ENCODE measurements at regions not wholly inside any gene's neighbourhood (a gene's known extent, or its start where the extent isn't known, plus 50 kb on each side); places are given as distances from the start of the nearest gene placed in this dataset.

DNA sequence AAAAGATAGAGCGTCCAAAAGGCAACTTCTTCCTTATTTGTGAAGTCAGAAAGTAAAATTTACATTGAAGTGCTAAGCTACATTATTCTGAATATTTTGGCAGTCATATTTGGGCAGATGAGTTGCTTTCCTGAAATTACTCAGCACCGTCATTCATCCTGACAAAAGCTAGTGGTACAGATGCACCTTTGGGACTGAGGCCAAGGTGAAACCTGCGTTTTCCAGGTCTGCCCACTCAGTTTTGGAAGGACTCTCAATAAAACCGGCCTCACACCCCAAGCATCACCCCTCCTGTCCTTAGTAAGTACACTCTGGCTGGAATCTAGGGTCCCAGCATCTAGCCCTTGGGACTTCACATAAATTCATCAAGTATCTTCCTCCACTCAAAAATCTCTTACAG is 187.5 kb downstream of the TM9SF2 start:
- TF ChIP-seq, protein P1, sequence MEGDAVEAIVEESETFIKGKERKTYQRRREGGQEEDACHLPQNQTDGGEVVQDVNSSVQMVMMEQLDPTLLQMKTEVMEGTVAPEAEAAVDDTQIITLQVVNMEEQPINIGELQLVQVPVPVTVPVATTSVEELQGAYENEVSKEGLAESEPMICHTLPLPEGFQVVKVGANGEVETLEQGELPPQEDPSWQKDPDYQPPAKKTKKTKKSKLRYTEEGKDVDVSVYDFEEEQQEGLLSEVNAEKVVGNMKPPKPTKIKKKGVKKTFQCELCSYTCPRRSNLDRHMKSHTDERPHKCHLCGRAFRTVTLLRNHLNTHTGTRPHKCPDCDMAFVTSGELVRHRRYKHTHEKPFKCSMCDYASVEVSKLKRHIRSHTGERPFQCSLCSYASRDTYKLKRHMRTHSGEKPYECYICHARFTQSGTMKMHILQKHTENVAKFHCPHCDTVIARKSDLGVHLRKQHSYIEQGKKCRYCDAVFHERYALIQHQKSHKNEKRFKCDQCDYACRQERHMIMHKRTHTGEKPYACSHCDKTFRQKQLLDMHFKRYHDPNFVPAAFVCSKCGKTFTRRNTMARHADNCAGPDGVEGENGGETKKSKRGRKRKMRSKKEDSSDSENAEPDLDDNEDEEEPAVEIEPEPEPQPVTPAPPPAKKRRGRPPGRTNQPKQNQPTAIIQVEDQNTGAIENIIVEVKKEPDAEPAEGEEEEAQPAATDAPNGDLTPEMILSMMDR (IDR thresholded peaks at IDR 0.05; ENCODE audit: low read depth, low read length, poor library complexity, severe bottlenecking), result no peak
- TF ChIP-seq EZH2phosphoT487 (IDR thresholded peaks at IDR 0.05; ENCODE audit: borderline replicate concordance, low read length), result no peak
